Activated naive CD8-positive, alpha-beta T cell treated with anti-CD3 and anti-CD28 coated beads for 36 hours (primary cell): ENCODE measurements at regions not wholly inside any gene's neighbourhood (a gene's known extent, or its start where the extent isn't known, plus 50 kb on each side); places are given as distances from the start of the nearest gene placed in this dataset.

Experiments
- DNase-seq: peaks from one replicate; pipeline ENCODE4 v3.0.0; 2021
- H3K27ac Mint-ChIP-seq: one replicate; pipeline ENCODE4 v1.8.0; 2022; ENCODE audit warnings: mild to moderate bottlenecking, moderate library complexity, mixed read lengths
- H3K27me3 Mint-ChIP-seq: one replicate; pipeline ENCODE4 v1.8.0; 2022; ENCODE audit warnings: mild to moderate bottlenecking, mixed read lengths
- H3K36me3 Mint-ChIP-seq: one replicate; pipeline ENCODE4 v1.8.0; 2021; ENCODE audit warnings: mild to moderate bottlenecking, mixed read lengths
- H3K4me1 Mint-ChIP-seq: one replicate; pipeline ENCODE4 v1.8.0; 2021; ENCODE audit warnings: mixed read lengths
- H3K4me3 Mint-ChIP-seq: one replicate; pipeline ENCODE4 v1.8.0; 2022; ENCODE audit warnings: mild to moderate bottlenecking, moderate library complexity, mixed read lengths
- H3K9me3 Mint-ChIP-seq: one replicate; pipeline ENCODE4 v1.8.0; 2022; ENCODE audit warnings: mixed read lengths

- peaks cover 4% of the 10 kb centered on the region for H3K27me3 Mint-ChIP-seq
- H3K4me3 Mint-ChIP-seq = no peak overlapping the region
- no peaks in the 10 kb centered on the region for H3K4me1 Mint-ChIP-seq
- DNase-seq = no peak
- no peak overlapping the region for H3K27ac Mint-ChIP-seq
- H3K36me3 Mint-ChIP-seq = no peaks in the 10 kb centered on the region
- no peaks in the 10 kb centered on the region for H3K9me3 Mint-ChIP-seq
Observed at GRCh38 chrX:110421500-110422455, 63.1 kb downstream of the RTL9 start.

GRCh38 chrX:110425222-110426154, 66.8 kb downstream of the RTL9 start:
- no peaks in the 10 kb centered on the region for H3K27me3 Mint-ChIP-seq
- H3K4me1 Mint-ChIP-seq = no peaks in the 10 kb centered on the region
- no peak overlapping the region for H3K4me3 Mint-ChIP-seq
- DNase-seq = no peak
- H3K36me3 Mint-ChIP-seq = no peaks in the 10 kb centered on the region
- H3K27ac Mint-ChIP-seq = no peak overlapping the region
- no peaks in the 10 kb centered on the region for H3K9me3 Mint-ChIP-seq

- DNase-seq = no peak
- no peak overlapping the region for H3K4me3 Mint-ChIP-seq
- no peaks in the 10 kb centered on the region for H3K9me3 Mint-ChIP-seq
- no peaks in the 10 kb centered on the region for H3K36me3 Mint-ChIP-seq
- no peak overlapping the region for H3K27ac Mint-ChIP-seq
- no peaks in the 10 kb centered on the region for H3K27me3 Mint-ChIP-seq
- H3K4me1 Mint-ChIP-seq = no peaks in the 10 kb centered on the region
Observed at GRCh38 chrX:110426155-110426504, 67.5 kb downstream of the RTL9 start.

- Mint-ChIP-seq H3K9me3 (no peaks in the 10 kb centered on the region), H3K27ac (no peak overlapping the region), H3K36me3 (no peaks in the 10 kb centered on the region)
Observed at GRCh38 chrX:110427076-110427475, 68.4 kb downstream of the RTL9 start.

GRCh38 chrX:110428144-110428543, 69.5 kb downstream of the RTL9 start:
- DNase-seq = no peak
- Mint-ChIP-seq H3K27ac (no peak overlapping the region), H3K36me3 (no peaks in the 10 kb centered on the region), H3K4me3 (no peak overlapping the region), H3K4me1 (no peaks in the 10 kb centered on the region), H3K9me3 (no peaks in the 10 kb centered on the region), H3K27me3 (no peaks in the 10 kb centered on the region)

More at GRCh38 chrX:110427076-110427475, 68.4 kb downstream of the RTL9 start:
- DNase-seq = no peak
- H3K27me3 Mint-ChIP-seq = no peaks in the 10 kb centered on the region
- no peak overlapping the region for H3K4me3 Mint-ChIP-seq
- no peaks in the 10 kb centered on the region for H3K4me1 Mint-ChIP-seq

GRCh38 chrX:110430293-110431076, 71.8 kb downstream of the RTL9 start:
- no peak for DNase-seq
- H3K9me3 Mint-ChIP-seq = no peaks in the 10 kb centered on the region
- H3K27me3 Mint-ChIP-seq = peaks cover 3% of the 10 kb centered on the region
- no peaks in the 10 kb centered on the region for H3K4me1 Mint-ChIP-seq
- no peak overlapping the region for H3K27ac Mint-ChIP-seq
- no peak overlapping the region for H3K4me3 Mint-ChIP-seq
- no peaks in the 10 kb centered on the region for H3K36me3 Mint-ChIP-seq

- H3K27me3 Mint-ChIP-seq = peaks cover 3% of the 10 kb centered on the region
- H3K27ac Mint-ChIP-seq = no peak overlapping the region
- no peaks in the 10 kb centered on the region for H3K4me1 Mint-ChIP-seq
- no peaks in the 10 kb centered on the region for H3K9me3 Mint-ChIP-seq
- no peak for DNase-seq
- no peaks in the 10 kb centered on the region for H3K36me3 Mint-ChIP-seq
- no peak overlapping the region for H3K4me3 Mint-ChIP-seq
Observed at GRCh38 chrX:110432091-110432905, 73.7 kb downstream of the RTL9 start.

- Mint-ChIP-seq H3K27ac (no peak overlapping the region), H3K27me3 (peaks cover 3% of the 10 kb centered on the region), H3K4me1 (no peaks in the 10 kb centered on the region), H3K9me3 (no peaks in the 10 kb centered on the region), H3K36me3 (no peaks in the 10 kb centered on the region), H3K4me3 (no peak overlapping the region)
- DNase-seq = no peak
Observed at GRCh38 chrX:110432906-110433215, 74.2 kb downstream of the RTL9 start.

GRCh38 chrX:110435196-110435595, 76.5 kb downstream of the RTL9 start:
- DNase-seq = no peak
- H3K27ac Mint-ChIP-seq = no peak overlapping the region
- no peak overlapping the region for H3K4me3 Mint-ChIP-seq
- H3K4me1 Mint-ChIP-seq = no peaks in the 10 kb centered on the region
- H3K9me3 Mint-ChIP-seq = no peaks in the 10 kb centered on the region
- H3K27me3 Mint-ChIP-seq = peaks cover 8% of the 10 kb centered on the region
- H3K36me3 Mint-ChIP-seq = no peaks in the 10 kb centered on the region

- H3K27ac Mint-ChIP-seq = no peak overlapping the region
- no peaks in the 10 kb centered on the region for H3K9me3 Mint-ChIP-seq
- no peaks in the 10 kb centered on the region for H3K4me1 Mint-ChIP-seq
- DNase-seq = no peak
- peaks cover 9% of the 10 kb centered on the region for H3K27me3 Mint-ChIP-seq
- no peaks in the 10 kb centered on the region for H3K36me3 Mint-ChIP-seq
- no peak overlapping the region for H3K4me3 Mint-ChIP-seq
Observed at GRCh38 chrX:110436523-110436922, 77.9 kb downstream of the RTL9 start.

GRCh38 chrX:110437686-110438085, 79.0 kb downstream of the RTL9 start:
- no peaks in the 10 kb centered on the region for H3K4me1 Mint-ChIP-seq
- H3K27ac Mint-ChIP-seq = no peak overlapping the region
- no peaks in the 10 kb centered on the region for H3K36me3 Mint-ChIP-seq
- H3K4me3 Mint-ChIP-seq = no peak overlapping the region
- no peak for DNase-seq
- peaks cover 9% of the 10 kb centered on the region for H3K27me3 Mint-ChIP-seq
- H3K9me3 Mint-ChIP-seq = no peaks in the 10 kb centered on the region

- no peak for DNase-seq
- H3K27me3 Mint-ChIP-seq = peaks cover 10% of the 10 kb centered on the region
Observed at GRCh38 chrX:110440016-110440805, 81.6 kb downstream of the RTL9 start.

GRCh38 chrX:110442635-110443034, 84.0 kb downstream of the RTL9 start:
- no peaks in the 10 kb centered on the region for H3K4me1 Mint-ChIP-seq
- H3K36me3 Mint-ChIP-seq = no peaks in the 10 kb centered on the region
- H3K4me3 Mint-ChIP-seq = no peak overlapping the region
- peak; percentile 2 for DNase-seq
- peaks cover 11% of the 10 kb centered on the region for H3K27me3 Mint-ChIP-seq
- no peaks in the 10 kb centered on the region for H3K9me3 Mint-ChIP-seq
- no peak overlapping the region for H3K27ac Mint-ChIP-seq

More at GRCh38 chrX:110440016-110440805, 81.6 kb downstream of the RTL9 start:
- Mint-ChIP-seq H3K4me3 (no peak overlapping the region), H3K36me3 (no peaks in the 10 kb centered on the region), H3K4me1 (no peaks in the 10 kb centered on the region), H3K27ac (no peak overlapping the region), H3K9me3 (no peaks in the 10 kb centered on the region)
